Stimulated activated naive CD8-positive, alpha-beta T cell treated with anti-CD3 and anti-CD28 coated beads, Interleukin-15, amount 100 ng/mL, for 72 hours (primary cell): ENCODE measurements at regions not wholly inside any gene's neighbourhood (a gene's known extent, or its start where the extent isn't known, plus 50 kb on each side); places are given as distances from the start of the nearest gene placed in this dataset.

Experiments
- ATAC-seq: fragments of 150-1000 bp; cut with Tn5 transposase; 2 replicates; pipeline ENCODE4 v1.10.0; 2021; ENCODE audit warnings: mild to moderate bottlenecking, moderate library complexity
- DNase-seq, 2 donors: peaks; one replicate each; pipeline ENCODE4 v3.0.0; 2021 to 2022
- H3K27ac Mint-ChIP-seq, 2 donors: one replicate each; pipeline ENCODE4 v1.8.0; 2022; ENCODE audit warnings: mild to moderate bottlenecking in 2 of 2, mixed read lengths in 2 of 2, moderate library complexity in 2 of 2
- H3K27me3 Mint-ChIP-seq: one replicate; pipeline ENCODE4 v1.8.0; 2022; ENCODE audit warnings: mixed read lengths
- H3K4me1 Mint-ChIP-seq: one replicate; pipeline ENCODE4 v1.8.0; 2022; ENCODE audit warnings: mild to moderate bottlenecking, mixed read lengths
- H3K4me3 Mint-ChIP-seq, 2 donors: one replicate each; pipeline ENCODE4 v1.8.0; 2022; ENCODE audit warnings: mild to moderate bottlenecking in 2 of 2, mixed read lengths in 2 of 2, moderate library complexity in 1 of 2
- H3K9me3 Mint-ChIP-seq, 2 donors: one replicate each; pipeline ENCODE4 v1.8.0; 2022; ENCODE audit warnings: mixed read lengths in 2 of 2

DNA sequence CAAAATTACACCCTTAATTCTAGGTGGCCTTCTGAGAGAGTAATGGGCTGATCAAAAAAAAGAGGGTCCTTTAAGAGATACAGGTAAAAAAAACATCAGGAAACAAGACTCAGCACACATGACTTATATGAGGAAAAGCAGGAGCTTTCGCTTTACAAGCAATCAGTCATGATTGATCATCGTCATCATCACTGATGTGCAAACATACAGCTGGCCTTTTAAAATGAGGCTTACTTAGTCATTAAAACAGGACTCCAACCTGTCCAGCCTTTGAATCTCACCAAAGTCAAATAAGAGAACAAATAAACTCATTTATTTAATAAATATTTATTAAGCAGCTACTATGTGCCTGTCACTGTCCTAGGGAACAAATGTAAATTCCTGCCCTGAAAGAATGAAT, 255.3 kb downstream of the SKAP2 start:
- H3K27ac Mint-ChIP-seq, result no peak overlapping the region
- ATAC-seq, result no peak
- H3K9me3 Mint-ChIP-seq, result no peaks in the 10 kb centered on the region
- H3K27me3 Mint-ChIP-seq, result peaks cover 11% of the 10 kb centered on the region
- H3K4me1 Mint-ChIP-seq, result no peaks in the 10 kb centered on the region
- no peak overlapping the region for H3K4me3 Mint-ChIP-seq
- no peak for DNase-seq

DNA sequence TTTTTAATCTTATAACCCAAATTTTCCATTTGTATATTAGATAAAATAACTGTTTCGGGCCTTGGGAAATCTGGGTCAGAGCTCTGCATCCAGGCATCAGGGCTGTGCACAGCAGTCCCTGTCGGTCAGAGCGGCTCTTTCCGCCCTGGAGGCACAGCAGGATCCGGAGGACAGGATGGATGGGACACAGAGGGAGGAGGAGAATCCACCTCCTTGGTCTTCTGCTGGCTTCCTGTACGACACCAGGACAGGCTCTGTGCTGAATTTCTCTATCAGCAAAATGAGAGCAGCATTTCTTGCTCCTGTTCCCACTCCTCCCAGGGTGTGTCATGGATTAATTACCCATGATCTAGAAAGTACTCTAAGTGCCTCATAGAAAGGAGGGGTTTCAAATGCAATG, 254.9 kb downstream of the SKAP2 start:
- no peak overlapping the region for H3K4me3 Mint-ChIP-seq
- H3K27me3 Mint-ChIP-seq, result peaks cover 11% of the 10 kb centered on the region
- no peaks in the 10 kb centered on the region for H3K4me1 Mint-ChIP-seq
- H3K9me3 Mint-ChIP-seq, result no peaks in the 10 kb centered on the region
- ATAC-seq, result no peak
- no peak for DNase-seq
- H3K27ac Mint-ChIP-seq, result no peak overlapping the region

DNA sequence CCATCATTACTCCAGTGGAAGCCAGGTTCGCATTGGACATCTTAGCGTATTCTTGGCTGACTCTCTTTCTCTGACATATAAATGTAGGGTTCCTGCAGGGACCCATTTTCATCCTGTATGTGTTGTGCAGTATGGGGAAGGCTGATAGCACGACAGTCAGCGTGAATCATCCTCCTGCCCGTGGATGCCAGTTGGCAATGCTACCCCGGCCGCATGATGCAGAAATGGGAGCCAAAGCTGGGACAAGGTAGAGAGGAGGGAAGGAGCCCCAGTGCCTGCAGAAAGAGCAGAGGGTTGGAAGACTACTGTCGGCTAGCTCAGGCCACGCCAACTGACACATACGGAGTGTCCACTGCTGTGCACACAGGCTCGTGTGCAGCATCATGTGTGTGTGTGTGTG, 251.6 kb downstream of the SKAP2 start:
- Mint-ChIP-seq H3K4me3 (no peak overlapping the region), H3K9me3 (no peaks in the 10 kb centered on the region)

DNA sequence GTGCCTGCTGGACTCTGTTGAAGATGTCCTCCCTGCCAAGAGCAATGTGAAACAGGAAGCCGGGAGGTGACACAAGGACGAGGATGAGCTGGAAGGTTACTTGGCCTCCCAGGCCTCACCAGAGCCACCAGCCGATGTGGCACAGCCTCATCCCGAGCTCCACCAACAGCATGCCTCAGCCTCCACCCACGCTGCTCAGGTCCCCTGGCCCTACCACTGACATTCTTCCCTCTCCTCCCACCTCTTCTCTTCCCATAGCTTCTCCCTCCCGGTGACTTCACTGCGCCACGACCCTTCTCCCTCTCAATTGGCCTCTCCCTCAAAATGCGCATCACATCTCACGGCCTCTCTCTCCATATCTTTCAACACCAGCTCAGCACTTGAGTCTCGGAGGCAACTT, 249.9 kb downstream of the SKAP2 start:
- Mint-ChIP-seq H3K9me3 (no peaks in the 10 kb centered on the region), H3K4me3 (no peak overlapping the region), H3K4me1 (no peaks in the 10 kb centered on the region), H3K27me3 (peaks cover 11% of the 10 kb centered on the region), H3K27ac (peak overlapping the region in 1 of 2 donors; percentile 63)
- ATAC-seq (no peak), DNase-seq (no peak)

More for the DNA sequence above, 251.6 kb downstream of the SKAP2 start:
- DNase-seq (no peak), ATAC-seq (no peak)
- no peak overlapping the region for H3K27ac Mint-ChIP-seq
- peaks cover 11% of the 10 kb centered on the region for H3K27me3 Mint-ChIP-seq
- no peaks in the 10 kb centered on the region for H3K4me1 Mint-ChIP-seq

DNA sequence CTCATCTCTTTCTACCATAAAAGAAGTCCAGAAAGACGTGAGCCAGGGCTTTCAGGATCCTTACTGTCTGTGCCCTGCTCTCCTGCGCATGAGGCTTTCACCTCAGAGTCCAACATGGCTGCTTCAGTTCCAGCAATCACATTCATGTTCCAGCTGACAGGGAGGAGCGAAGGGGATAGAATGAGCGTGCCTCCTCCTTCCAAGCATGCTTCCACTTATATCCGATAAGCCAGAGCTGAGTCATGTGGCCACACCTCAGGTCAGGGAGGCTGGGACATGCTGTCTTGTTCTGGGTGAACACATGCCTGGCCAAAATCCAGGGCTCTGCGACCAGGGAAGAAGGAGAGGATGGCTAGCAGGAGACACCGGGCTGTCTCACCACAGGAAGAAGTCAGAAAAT, 248.2 kb downstream of the SKAP2 start:
- no peaks in the 10 kb centered on the region for H3K4me1 Mint-ChIP-seq
- H3K4me3 Mint-ChIP-seq, result no peak overlapping the region
- H3K27ac Mint-ChIP-seq, result no peak overlapping the region
- peaks cover 9% of the 10 kb centered on the region for H3K27me3 Mint-ChIP-seq
- DNase-seq (no peak), ATAC-seq (no peak)
- no peaks in the 10 kb centered on the region for H3K9me3 Mint-ChIP-seq

DNA sequence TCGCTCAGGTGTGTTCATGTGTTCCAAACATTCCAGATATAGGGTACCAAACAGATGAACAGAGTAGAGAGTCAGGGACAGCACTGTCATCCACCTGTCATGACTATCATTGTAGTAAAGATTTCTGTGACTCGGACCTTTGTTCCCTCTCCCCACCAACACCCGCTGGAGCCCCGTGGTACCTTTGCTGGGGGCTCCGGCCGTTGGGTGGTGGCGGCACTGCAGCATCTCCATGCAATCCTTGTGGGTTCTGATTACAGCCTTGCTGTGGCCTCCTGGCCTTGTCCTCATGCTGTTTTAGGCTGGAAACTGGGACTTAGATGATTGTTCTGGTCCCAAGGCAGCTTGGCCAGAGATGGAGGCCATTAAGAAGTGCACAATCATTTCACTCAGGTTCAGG, 247.3 kb downstream of the SKAP2 start:
- DNase-seq (no peak), ATAC-seq (no peak)
- Mint-ChIP-seq H3K27ac (no peak overlapping the region), H3K4me1 (no peaks in the 10 kb centered on the region), H3K27me3 (peaks cover 6% of the 10 kb centered on the region), H3K9me3 (no peaks in the 10 kb centered on the region), H3K4me3 (no peak overlapping the region)
